Brain microvascular endothelial cell (primary cell): ENCODE measurements at regions not wholly inside any gene's neighbourhood (a gene's known extent, or its start where the extent isn't known, plus 50 kb on each side); places are given as distances from the start of the nearest gene placed in this dataset.

Source experiments
- DNase-seq: peaks from one replicate; pipeline ENCODE4 v3.0.0-alpha.2; 2020
- H3K27ac ChIP-seq: fragments of 250-450 bp; sonication (Bioruptor Pico); 2 replicates; pipeline ENCODE4 v1.5.1; 2020; ENCODE audit warnings: mild to moderate bottlenecking, moderate library complexity
- H3K27me3 ChIP-seq: fragments of 250-450 bp; sonication (Bioruptor Pico); replicated peaks from 2 replicates; pipeline ENCODE4 v1.5.1; 2020; ENCODE audit warnings: mild to moderate bottlenecking
- H3K36me3 ChIP-seq: fragments of 250-450 bp; sonication (Bioruptor Pico); replicated peaks from 2 replicates; pipeline ENCODE4 v1.5.1; 2020; ENCODE audit warnings: mild to moderate bottlenecking
- H3K4me3 ChIP-seq: 2 replicates; pipeline ENCODE4 v1.5.1; 2011; ENCODE audit warnings: low read depth, mild to moderate bottlenecking, control low read depth, low read length, moderate library complexity
- in situ Hi-C: cut with HindIII; loops from 2 replicates; pipeline ENCODE4 v1.10.0; 2017; ENCODE audit warnings: low sequenced_read_pairs, low pct_ligation_motif_present
- TF ChIP-seq, protein P1 (sequence below): IDR thresholded peaks from 2 replicates; pipeline ENCODE4 v1.5.1; 2011; ENCODE audit warnings: low read depth, mild to moderate bottlenecking, moderate library complexity, low read length, control low read depth, inconsistent platforms; ENCODE audit errors: missing control alignments

- Histone ChIP-seq H3K27ac (no peak overlapping the region), H3K27me3 (no peaks in the 10 kb centered on the region), H3K36me3 (no peaks in the 10 kb centered on the region), H3K4me3 (no peak overlapping the region)
- in situ Hi-C loops: no loop called here
- TF ChIP-seq, protein P1, sequence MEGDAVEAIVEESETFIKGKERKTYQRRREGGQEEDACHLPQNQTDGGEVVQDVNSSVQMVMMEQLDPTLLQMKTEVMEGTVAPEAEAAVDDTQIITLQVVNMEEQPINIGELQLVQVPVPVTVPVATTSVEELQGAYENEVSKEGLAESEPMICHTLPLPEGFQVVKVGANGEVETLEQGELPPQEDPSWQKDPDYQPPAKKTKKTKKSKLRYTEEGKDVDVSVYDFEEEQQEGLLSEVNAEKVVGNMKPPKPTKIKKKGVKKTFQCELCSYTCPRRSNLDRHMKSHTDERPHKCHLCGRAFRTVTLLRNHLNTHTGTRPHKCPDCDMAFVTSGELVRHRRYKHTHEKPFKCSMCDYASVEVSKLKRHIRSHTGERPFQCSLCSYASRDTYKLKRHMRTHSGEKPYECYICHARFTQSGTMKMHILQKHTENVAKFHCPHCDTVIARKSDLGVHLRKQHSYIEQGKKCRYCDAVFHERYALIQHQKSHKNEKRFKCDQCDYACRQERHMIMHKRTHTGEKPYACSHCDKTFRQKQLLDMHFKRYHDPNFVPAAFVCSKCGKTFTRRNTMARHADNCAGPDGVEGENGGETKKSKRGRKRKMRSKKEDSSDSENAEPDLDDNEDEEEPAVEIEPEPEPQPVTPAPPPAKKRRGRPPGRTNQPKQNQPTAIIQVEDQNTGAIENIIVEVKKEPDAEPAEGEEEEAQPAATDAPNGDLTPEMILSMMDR: no peak
- no peak for DNase-seq
Observed at GRCh38 chr22:34105461-34106062, 185.3 kb upstream of the LARGE1 start.

DNA sequence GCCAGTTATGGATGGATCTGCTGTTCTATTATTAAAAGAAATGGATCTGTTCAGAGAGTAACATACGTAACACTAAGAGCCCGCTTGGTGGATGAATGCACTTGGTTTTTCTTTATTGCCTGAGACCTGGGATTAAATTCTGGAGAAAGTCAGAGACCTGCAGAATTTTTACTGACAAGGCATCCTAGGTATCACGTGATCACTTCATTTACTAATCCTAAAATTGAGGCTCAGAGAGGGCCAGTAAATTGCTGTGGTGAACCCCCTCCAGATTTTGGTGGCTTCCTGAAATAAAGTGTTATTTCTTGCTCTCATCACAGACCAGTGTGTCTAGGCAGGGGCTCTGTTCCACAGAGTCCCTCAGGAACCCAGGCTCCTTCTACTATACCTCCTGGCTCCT, 187.9 kb upstream of the LARGE1 start:
- Histone ChIP-seq H3K27ac (no peak overlapping the region), H3K4me3 (no peak overlapping the region), H3K36me3 (no peaks in the 10 kb centered on the region), H3K27me3 (no peaks in the 10 kb centered on the region)
- TF ChIP-seq, protein P1: no peak
- no peak for DNase-seq
- in situ Hi-C loops: no loop called here

GRCh38 chr22:34111210-34111824, 191.0 kb upstream of the LARGE1 start:
- TF ChIP-seq, protein P1: peak; percentile 68
- no peaks in the 10 kb centered on the region for H3K27me3 ChIP-seq
- H3K4me3 ChIP-seq: no peak overlapping the region
- in situ Hi-C loops: no loop called here
- no peak for DNase-seq
- no peaks in the 10 kb centered on the region for H3K36me3 ChIP-seq
- H3K27ac ChIP-seq: no peak overlapping the region

DNA sequence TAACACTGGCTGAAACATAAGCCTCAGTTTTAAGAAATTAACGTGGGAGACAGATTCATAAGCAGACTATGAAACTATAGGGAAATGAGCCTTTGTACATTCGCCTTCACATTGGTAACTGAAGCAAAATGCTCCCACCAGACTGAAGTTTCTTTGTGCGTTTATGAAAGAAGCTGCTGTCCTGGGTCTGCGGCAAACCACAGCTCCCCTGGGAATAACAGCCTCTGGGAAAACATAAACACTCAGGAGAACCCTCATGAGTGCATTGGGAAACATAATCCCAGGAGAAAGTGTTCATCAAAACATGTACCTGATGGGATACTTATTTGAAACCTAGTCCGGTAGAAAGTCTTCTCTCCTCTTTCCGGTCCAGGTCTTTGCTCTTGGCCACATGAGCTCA, 193.1 kb upstream of the LARGE1 start:
- in situ Hi-C loops: no loop called here
- no peak for DNase-seq
- no peak overlapping the region for H3K4me3 ChIP-seq
- H3K27ac ChIP-seq: no peak overlapping the region
- TF ChIP-seq, protein P1: no peak
- no peaks in the 10 kb centered on the region for H3K36me3 ChIP-seq
- H3K27me3 ChIP-seq: no peaks in the 10 kb centered on the region

- in situ Hi-C loops: no loop called here
- TF ChIP-seq, protein P1: no peak
- Histone ChIP-seq H3K27ac (no peak overlapping the region), H3K27me3 (no peaks in the 10 kb centered on the region), H3K4me3 (no peak overlapping the region), H3K36me3 (no peaks in the 10 kb centered on the region)
- no peak for DNase-seq
Observed at GRCh38 chr22:34114406-34114805, 194.1 kb upstream of the LARGE1 start.

GRCh38 chr22:34115722-34116121, 195.4 kb upstream of the LARGE1 start:
- Histone ChIP-seq H3K4me3 (no peak overlapping the region), H3K27ac (no peak overlapping the region), H3K27me3 (no peaks in the 10 kb centered on the region), H3K36me3 (no peaks in the 10 kb centered on the region)
- TF ChIP-seq, protein P1: no peak
- DNase-seq: no peak
- in situ Hi-C loops: no loop called here
